ENCODE measurements at regions not wholly inside any gene's neighbourhood (a gene's known extent, or its start where the extent isn't known, plus 50 kb on each side); places are given as distances from the start of the nearest gene placed in this dataset.

GRCh38 chr10:131014271-131014670 is 297.2 kb downstream of the TCERG1L start:
- DNase-seq = no peak

GRCh38 chr10:131015271-131015670 is 296.2 kb downstream of the TCERG1L start:
- DNase-seq = no peak

GRCh38 chr10:131016556-131016955 is 295.0 kb downstream of the TCERG1L start:
- DNase-seq = no peak

GRCh38 chr10:131017566-131018285 is 293.8 kb downstream of the TCERG1L start:
- no peak for DNase-seq

GRCh38 chr10:131018886-131019500 is 292.5 kb downstream of the TCERG1L start:
- no peak for DNase-seq

GRCh38 chr10:131019696-131020095 is 291.8 kb downstream of the TCERG1L start:
- DNase-seq = no peak

- no peak for DNase-seq
Measured at GRCh38 chr10:131020775-131021174, 290.7 kb downstream of the TCERG1L start.

GRCh38 chr10:131021246-131021895 is 290.1 kb downstream of the TCERG1L start:
- DNase-seq = no peak

GRCh38 chr10:131021969-131022368 is 289.6 kb downstream of the TCERG1L start:
- no peak for DNase-seq

GRCh38 chr10:131022369-131022768 is 289.2 kb downstream of the TCERG1L start:
- DNase-seq = no peak

GRCh38 chr10:131022981-131023380 is 288.5 kb downstream of the TCERG1L start:
- no peak for DNase-seq

- no peak for DNase-seq
Measured at GRCh38 chr10:131024259-131025131, 287.0 kb downstream of the TCERG1L start.

GRCh38 chr10:131025333-131025732 is 286.2 kb downstream of the TCERG1L start:
- DNase-seq = no peak

- no peak for DNase-seq
Measured at GRCh38 chr10:131027256-131027655, 284.3 kb downstream of the TCERG1L start.

- no peak for DNase-seq
Measured at GRCh38 chr10:131031346-131031745, 280.2 kb downstream of the TCERG1L start.

- no peak for DNase-seq
Measured at GRCh38 chr10:131032329-131033165, 279.0 kb downstream of the TCERG1L start.

- no peak for DNase-seq
Measured at GRCh38 chr10:131033166-131034085, 278.1 kb downstream of the TCERG1L start.

- no peak for DNase-seq
Measured at GRCh38 chr10:131034451-131034850, 277.1 kb downstream of the TCERG1L start.

GRCh38 chr10:131035779-131036178 is 275.7 kb downstream of the TCERG1L start:
- no peak for DNase-seq

- no peak for DNase-seq
Measured at GRCh38 chr10:131038056-131038455, 273.5 kb downstream of the TCERG1L start.

- DNase-seq = no peak
Measured at GRCh38 chr10:131041031-131041430, 270.5 kb downstream of the TCERG1L start.
